GM12874 (cell line): ENCODE measurements at regions not wholly inside any gene's neighbourhood (a gene's known extent, or its start where the extent isn't known, plus 50 kb on each side); places are given as distances from the start of the nearest gene placed in this dataset.

Experiments used
- CTCF ChIP-seq: IDR thresholded peaks from 2 replicates; pipeline ENCODE4 v1.5.1; 2011; ENCODE audit warnings: low read depth, mild to moderate bottlenecking, control low read depth, low read length, moderate library complexity; ENCODE audit not compliant: insufficient read depth

GRCh38 chr22:22156348-22156715, 88.3 kb upstream of the VPREB1 start:
- TF ChIP-seq CTCF = no peak

GRCh38 chr22:22155607-22156006, 89.0 kb upstream of the VPREB1 start:
- no peak for TF ChIP-seq CTCF

GRCh38 chr22:22155146-22155545, 89.4 kb upstream of the VPREB1 start:
- no peak for TF ChIP-seq CTCF

- TF ChIP-seq CTCF = no peak
These were observed 90.5 kb upstream of the VPREB1 start for GRCh38 chr22:22154040-22154439.

GRCh38 chr22:22151308-22151707, 93.3 kb upstream of the VPREB1 start:
- no peak for TF ChIP-seq CTCF

- TF ChIP-seq CTCF = no peak
These were observed 94.1 kb upstream of the VPREB1 start for GRCh38 chr22:22150457-22150856.

- TF ChIP-seq CTCF = no peak
These were observed 95.7 kb upstream of the VPREB1 start for GRCh38 chr22:22148905-22149304.

- TF ChIP-seq CTCF = no peak
These were observed 99.7 kb upstream of the VPREB1 start for GRCh38 chr22:22144858-22145257.
